Caki2 (cell line): ENCODE measurements at regions not wholly inside any gene's neighbourhood (a gene's known extent, or its start where the extent isn't known, plus 50 kb on each side); places are given as distances from the start of the nearest gene placed in this dataset.

Source experiments
- DNase-seq: peaks from one replicate; pipeline ENCODE4 v3.0.0-alpha.2; 2015; ENCODE audit warnings: low read depth
- in situ Hi-C: cut with HindIII; loops from 2 replicates; pipeline ENCODE4 v1.10.0; 2016; ENCODE audit warnings: low sequenced_read_pairs, low pct_unique_long_range_greater_than_20kb, mixed read lengths

DNA sequence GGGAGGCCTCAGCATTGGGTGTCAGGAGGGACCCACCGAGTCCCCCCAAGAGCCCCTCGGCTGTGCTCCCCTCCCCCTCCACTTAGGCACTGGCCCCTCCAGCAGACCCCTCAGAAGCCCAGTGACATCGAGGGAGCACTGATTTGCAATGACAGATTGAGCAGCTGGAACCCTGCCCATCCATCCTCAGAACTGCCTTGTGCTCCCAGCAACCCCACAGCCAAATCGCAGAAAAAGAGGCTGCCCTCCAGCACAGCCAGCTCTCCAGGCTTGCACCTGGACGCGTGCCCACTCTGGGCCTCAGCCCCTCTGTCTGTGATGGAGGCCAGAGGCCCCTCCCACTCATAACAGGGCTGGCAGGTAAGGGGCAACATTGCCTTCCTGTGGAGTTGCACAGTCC is 123.2 kb upstream of the VSTM2B start:
- in situ Hi-C loops: no loop called here
- DNase-seq: no peak

DNA sequence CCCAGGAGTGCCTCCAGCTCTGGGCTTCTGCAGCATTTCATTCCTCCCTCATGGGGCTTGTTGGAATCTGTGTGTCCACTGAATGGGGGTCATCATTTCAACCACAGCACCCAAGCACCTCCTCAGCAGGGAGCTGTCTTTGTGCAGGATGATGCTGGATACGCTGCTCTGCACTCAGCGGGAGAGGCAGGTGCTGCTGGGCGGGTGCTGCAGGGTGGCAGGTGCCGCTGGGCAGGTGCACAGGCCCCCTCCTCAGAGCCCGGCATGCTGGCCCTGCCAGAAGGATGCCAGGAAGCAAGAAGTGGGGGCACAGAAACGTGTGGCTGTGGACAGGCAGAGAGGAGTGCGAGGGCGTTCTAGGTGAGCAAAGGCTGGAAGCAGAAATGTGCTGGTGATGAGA is 121.8 kb upstream of the VSTM2B start:
- in situ Hi-C loops: no loop called here
- DNase-seq: no peak

DNA sequence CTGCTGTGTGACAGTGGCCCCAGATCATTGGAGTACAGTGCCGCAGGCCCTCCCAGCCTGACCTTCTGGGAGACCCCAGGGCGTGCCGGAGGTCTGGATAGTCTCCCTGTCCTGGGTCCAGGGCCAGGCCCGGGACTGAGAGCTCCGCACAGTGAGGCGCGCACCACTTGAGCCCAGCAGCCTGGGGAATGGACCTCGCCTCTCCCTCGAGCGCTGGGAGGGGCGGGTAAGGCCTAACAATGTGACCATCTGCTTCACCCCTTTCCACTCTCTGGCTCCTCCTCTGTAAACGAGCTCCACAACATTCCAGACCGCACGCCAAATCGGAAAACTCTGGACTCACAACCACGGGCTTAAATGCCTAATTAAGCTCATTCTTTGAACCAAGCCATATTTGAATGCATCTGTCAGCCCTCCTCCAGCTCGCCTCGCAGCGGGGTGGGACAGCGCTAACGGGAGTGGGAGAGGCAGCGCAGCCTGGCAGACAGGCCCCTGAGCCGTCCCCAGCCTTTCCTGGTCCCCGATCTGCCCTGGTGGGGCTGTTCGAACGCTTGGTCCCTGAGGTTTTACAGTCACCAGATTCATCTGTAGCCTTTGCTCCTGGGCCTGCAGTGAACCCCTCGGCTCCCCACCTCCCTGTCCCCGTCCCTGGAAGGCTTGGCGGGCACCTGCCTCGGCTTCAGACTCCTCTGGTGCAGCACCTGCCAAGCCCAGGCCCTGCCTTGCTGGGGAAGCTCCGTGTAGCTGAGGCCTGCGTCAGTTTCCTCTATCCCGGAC is 120.7 kb upstream of the VSTM2B start:
- no peak for DNase-seq
- in situ Hi-C loops: no loop called here

DNA sequence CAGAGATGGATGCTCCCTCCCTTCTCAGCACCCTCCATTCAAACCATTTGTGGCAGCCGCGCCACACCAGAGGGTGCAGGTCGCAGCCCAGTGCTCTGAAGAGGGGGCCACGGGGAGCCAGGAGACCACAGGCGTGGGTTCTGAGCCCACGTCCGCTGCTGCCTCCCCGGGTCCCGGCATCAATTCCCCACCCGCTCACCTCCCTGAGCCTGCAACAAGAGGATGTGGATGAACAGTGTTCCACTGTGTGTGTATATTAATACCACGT is 120.1 kb upstream of the VSTM2B start:
- DNase-seq: no peak
- in situ Hi-C loops: no loop called here

DNA sequence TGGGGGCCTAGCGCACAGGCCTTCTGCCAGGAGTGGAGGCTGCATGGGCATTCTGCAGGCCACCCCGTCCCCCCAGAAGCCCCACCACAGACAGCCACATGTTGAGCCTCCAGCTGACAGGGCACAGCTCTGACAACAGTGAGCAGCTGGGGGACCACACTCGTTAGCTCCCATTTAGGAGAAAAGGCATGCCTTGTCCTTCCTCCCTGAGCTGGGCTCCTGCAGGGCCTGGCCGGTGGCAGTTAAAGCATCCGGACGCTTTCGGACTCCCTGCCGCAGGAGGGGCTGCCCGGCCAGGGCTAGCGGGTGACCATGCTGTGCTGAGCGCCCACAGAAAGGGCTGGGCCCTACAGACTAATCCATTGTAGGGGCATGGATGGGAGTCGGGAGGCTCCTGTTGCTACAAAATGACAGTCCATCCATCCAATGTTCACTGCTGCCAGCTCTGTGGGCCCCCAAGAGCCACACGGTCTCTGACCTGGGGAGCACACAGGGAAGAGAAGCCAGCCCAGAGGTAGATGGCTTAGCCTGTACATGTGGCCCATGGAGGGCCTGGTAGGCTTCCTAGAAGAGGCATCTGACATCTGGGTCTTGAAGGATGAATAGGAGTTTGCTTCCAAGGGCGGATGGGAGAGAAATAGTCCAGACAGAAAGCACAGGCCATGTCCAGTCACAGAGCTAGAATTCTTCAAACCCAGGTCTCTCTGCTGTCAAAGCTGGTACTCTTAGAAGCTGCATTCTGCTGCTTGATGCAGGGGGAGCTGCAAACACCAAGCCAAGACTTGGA is 116.5 kb upstream of the VSTM2B start:
- no peak for DNase-seq
- in situ Hi-C loops: no loop called here

- in situ Hi-C loops: no loop called here
- no peak for DNase-seq
These were observed 115.2 kb upstream of the VSTM2B start for GRCh38 chr19:29410601-29411000.

GRCh38 chr19:29411113-29411581 is 114.6 kb upstream of the VSTM2B start:
- DNase-seq: no peak
- in situ Hi-C loops: no loop called here

DNA sequence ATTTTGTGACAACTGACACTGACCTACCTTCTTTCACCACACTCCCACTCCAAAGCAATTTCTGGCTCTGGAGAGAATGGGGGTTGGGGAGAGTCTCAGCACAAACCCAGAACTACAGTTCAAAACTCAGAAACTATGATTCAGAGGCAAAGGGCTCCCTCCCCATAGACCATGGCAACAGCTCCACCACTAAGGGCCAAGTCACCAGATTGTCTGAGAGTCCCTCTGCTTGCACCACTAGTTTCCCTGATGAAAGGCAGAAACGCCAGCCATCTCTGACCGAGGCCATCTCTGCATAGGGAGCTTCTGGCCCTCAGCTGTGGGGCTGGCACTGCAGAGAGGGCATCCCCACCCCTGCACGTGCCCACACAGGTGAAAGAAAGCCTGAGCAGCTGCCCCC is 112.4 kb upstream of the VSTM2B start:
- in situ Hi-C loops: no loop called here
- DNase-seq: no peak

GRCh38 chr19:29415507-29415906 is 110.3 kb upstream of the VSTM2B start:
- no peak for DNase-seq

DNA sequence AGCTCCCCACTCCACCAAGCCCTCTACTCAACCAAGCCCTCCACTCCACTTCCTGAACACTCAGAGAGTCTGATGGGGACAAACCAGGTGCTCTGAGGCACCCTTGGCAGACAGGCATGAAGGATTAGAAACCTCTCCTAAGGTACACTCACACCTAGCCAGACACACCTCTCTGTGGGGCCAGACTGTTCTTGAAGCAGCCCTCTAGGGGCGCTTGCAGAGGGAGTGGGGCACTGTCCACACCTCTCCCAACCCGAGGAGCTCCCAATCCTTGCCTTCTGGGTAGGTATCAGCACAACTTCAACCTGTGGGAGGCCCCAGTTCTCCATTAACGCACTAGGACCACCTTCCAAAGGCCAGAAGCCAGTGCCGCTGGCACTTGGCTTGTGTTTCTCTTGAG is 108.7 kb upstream of the VSTM2B start:
- no peak for DNase-seq
- in situ Hi-C loops: no loop called here

More at GRCh38 chr19:29415507-29415906, 110.3 kb upstream of the VSTM2B start:
- in situ Hi-C loops: no loop called here

DNA sequence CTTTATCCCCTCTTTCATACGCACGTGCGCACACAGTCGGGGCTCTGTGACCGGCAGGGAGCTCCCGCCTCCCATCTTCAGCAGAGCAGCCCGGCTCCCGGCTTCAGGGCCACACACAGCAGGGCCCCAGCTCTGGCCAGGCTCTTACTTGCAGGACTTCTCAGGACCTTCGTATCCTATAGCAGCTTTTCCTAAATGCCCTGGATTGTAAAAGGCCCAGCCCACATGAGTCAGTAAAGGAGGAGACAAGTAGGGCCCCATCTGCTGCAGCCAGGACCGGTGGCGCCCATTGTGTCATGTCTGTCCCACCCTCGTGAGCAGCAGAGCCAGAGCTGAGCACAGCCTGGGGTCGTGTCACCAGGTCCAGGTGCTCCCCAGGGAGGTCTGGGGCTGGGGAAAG is 107.6 kb upstream of the VSTM2B start:
- no peak for DNase-seq
- in situ Hi-C loops: no loop called here

DNA sequence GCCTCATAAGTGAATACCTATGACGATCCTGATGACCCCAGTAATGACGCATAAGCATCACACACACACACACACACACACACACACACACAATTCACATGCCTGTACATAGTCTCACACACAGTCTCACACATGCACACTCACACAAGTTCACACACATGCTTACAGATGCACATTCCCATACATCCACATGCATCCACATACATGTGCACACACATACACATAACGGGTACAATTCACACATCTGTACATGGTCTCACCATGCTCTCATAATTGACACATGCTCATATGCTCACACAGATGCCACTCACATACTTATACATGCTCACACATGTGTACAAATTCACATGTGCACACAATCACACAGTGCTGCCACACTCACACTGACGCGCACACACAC is 105.7 kb upstream of the VSTM2B start:
- in situ Hi-C loops: no loop called here
- no peak for DNase-seq

DNA sequence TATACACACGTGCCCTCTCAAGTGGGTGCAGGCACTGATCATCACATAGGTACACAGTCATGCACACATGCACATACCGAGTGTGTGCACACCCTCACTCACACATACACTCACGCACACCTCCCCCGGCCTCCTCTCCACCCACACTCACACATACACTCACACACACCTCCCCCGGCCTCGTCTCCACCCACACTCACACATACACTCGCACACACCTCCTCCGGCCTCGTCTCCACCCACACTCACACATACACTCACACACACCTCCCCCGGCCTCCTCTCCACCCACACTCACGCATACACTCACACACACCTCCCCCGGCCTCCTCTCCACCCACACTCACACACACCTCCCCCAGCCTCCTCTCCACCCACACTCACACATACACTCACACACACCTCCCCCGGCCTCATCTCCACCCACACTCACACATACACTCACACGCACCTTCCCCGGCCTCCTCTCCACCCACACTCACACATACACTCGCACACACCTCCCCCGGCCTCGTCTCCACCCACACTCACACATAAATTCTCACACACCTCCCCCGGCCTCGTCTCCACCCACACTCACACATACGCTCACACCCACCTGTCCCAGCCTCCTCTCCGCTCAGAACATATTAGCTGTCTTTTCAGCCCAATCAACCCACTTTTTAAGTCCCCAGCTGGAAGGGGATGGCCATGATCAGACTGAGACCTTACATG is 105.2 kb upstream of the VSTM2B start:
- in situ Hi-C loops: no loop called here
- DNase-seq: no peak

GRCh38 chr19:29421196-29421545 is 104.6 kb upstream of the VSTM2B start:
- no peak for DNase-seq
- in situ Hi-C loops: no loop called here

DNA sequence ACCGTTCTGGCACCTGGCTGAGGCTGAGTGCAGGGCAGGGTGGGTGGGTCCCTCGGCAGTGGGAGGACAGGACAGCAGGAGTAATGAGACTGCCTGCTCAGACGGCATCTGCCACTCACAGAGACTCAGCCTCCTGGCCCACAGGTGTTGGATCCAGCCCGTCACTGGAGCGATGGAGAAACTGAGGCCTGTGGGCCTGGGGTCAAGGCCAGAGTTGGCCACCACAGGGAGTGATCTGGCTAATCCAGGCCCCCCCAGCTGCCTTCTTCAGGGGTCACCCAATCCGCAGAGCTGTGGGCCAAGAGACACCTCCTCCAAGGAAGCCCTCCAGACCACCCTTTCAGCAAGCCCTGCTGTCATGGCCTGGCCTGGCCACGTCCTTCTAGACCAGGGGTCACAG is 103.7 kb upstream of the VSTM2B start:
- in situ Hi-C loops: no loop called here

DNA sequence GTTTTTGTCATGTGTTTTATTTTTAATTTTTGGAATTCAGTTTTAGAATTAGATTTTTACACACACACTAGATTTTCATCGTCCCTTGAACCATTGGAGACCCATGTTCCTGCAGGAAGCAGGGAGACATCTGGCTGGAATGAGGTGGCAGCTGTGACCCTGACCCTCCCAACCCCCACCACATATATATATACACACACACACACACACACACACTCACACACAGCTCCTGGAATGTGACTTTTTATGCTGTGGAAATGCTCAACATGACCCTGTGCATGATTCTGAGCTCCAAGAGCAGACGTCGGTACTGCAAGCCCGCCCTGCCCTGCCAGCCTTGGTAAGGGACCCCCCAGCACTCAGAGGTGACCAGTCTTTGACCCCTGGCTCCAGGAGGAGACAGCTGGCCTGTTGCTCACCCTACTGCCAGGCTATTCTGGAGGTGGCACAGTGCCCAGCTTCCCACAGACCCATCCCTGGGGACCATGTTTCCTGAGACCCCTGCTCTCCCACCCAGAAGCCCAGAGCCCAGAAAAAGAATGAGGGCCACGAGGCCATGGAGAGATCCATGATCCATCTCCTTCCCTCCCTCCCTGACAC is 103.2 kb upstream of the VSTM2B start:
- no peak for DNase-seq
- in situ Hi-C loops: no loop called here

More for the DNA sequence above, 103.7 kb upstream of the VSTM2B start:
- no peak for DNase-seq

DNA sequence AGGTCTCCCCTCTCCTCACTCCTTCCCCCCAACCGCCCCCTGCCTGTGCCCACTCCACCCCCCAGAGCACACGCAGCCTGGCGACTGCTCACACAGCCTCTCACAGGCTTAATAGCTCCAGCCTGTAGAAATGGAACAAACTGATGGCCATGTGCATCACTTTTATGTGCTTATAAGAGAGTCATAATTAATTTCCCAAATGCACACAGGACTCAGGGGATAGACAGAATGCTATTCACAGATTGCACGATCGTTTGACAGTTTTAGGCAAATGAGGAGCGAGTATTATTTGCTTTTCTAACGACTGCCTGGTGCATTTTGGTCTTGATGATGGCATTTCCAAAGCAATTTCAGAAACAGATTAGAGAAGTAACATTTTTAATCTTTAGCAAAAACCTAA is 97.7 kb upstream of the VSTM2B start:
- in situ Hi-C loops: no loop called here
- DNase-seq: no peak

GRCh38 chr19:29429021-29429420 is 96.8 kb upstream of the VSTM2B start:
- in situ Hi-C loops: no loop called here
- no peak for DNase-seq

DNA sequence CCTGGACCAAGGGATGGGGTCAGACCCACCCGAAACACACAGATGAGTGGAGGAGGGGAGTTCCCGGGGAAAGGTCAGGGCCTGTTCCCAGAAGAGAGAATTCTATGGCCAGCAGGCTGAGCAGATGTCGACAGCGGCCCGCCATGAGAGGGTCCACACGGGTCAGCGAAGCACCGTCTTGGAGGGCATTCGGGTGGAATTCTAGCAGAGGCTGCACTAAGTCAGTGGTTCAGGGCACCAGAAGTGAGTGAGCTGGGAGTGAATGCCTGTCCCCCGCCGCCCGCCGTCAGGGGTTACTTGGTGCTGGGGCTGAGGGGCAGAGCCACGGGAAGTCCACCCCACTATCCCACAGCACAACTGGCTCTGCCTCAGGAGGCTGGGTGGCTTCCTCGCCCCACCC is 96.2 kb upstream of the VSTM2B start:
- in situ Hi-C loops: no loop called here
- no peak for DNase-seq
